HG02798 (cell line): ENCODE measurements at regions not wholly inside any gene's neighbourhood (a gene's known extent, or its start where the extent isn't known, plus 50 kb on each side); places are given as distances from the start of the nearest gene placed in this dataset.

Experiments used
- ATAC-seq: cut with Tn5 transposase; IDR thresholded peaks from one replicate; pipeline ENCODE4 v1.9.1; 2021; ENCODE audit warnings: mild to moderate bottlenecking; ENCODE audit not compliant: unreplicated experiment, poor library complexity

DNA sequence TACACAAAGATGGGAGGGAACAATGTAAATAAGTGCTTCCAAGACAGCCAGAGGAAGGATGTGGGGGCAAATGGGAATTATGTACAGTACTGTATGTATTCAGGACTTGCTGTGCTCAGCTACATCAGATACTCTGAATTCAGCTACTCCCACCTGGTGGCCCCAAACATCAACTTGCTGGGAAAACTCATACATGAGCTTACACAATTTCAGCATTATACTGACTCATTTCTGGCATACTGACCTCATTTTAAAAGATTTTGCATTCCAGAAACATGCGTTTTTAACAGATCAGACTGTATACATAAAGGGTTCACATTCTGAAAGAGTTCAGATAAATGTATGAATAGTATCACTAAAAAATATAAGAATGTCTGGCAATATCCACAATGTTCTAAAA lies 59.7 kb downstream of the GPX5 start:
- no peak for ATAC-seq

DNA sequence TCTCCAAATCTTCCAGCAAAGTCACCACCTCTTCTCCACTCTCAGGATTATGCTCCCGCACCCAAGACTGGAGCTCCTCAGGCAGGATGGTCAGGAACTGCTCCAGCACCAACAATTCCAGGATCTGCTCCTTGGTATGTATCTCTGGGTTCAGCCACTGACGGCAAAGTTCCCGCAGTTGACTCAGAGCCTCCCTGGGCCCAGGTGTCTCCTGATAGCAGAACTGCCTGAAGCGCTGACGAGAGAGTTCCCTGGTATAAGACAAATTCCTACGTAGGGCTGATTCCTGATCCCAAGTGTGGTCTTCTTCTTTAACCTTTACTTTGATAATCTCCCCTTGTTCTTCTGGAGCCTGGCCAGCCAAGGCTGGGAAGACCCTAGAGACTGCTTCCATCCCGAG lies 60.6 kb downstream of the GPX5 start:
- ATAC-seq = no peak

- ATAC-seq = peak; percentile 89
Observed at GRCh38 chr6:28586962-28587745, 61.5 kb downstream of the GPX5 start.

- ATAC-seq = no peak
Observed at GRCh38 chr6:28587746-28588075, 62.0 kb downstream of the GPX5 start.

GRCh38 chr6:28588666-28589065 lies 63.0 kb downstream of the GPX5 start:
- no peak for ATAC-seq

DNA sequence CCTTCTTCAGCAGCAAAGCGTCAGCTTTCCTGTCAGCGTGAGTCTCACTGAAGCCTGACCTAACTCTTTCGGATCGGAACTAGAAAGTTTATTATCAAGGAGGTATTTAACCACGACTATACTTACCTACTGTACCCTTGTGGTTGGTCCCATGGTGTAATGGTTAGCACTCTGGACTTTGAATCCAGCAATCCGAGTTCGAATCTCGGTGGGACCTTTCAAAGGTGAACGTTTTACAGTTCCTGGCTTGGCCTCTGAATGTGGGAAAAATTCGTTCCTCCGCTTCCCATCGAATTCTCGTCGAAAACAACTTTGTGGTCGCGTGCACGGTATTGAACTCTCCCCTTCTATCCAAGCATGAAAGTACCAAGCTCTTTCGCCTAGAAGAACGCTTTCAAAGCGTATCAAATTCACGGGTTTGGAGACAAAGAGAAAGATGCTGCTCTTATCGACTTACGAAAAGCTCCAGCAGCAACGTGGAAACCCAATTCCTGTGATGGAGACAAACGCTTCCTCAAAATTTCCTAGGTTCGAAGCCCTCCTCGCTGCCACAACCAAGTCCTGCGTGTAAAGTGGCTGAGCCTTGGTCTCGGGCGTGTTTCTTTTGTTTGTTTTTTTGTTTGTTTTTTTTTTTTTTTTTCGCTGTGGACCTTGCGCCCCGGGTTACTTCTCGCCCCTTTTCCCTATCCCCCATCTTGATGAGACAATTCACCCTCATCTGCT lies 63.7 kb downstream of the GPX5 start:
- peak; percentile 33 for ATAC-seq

- ATAC-seq = no peak
Observed at GRCh38 chr6:28589957-28590349, 64.3 kb downstream of the GPX5 start.

- no peak for ATAC-seq
Observed at GRCh38 chr6:28597217-28597835, 71.6 kb downstream of the GPX5 start.

- ATAC-seq = no peak
Observed at GRCh38 chr6:28597924-28598722, 72.4 kb downstream of the GPX5 start.

DNA sequence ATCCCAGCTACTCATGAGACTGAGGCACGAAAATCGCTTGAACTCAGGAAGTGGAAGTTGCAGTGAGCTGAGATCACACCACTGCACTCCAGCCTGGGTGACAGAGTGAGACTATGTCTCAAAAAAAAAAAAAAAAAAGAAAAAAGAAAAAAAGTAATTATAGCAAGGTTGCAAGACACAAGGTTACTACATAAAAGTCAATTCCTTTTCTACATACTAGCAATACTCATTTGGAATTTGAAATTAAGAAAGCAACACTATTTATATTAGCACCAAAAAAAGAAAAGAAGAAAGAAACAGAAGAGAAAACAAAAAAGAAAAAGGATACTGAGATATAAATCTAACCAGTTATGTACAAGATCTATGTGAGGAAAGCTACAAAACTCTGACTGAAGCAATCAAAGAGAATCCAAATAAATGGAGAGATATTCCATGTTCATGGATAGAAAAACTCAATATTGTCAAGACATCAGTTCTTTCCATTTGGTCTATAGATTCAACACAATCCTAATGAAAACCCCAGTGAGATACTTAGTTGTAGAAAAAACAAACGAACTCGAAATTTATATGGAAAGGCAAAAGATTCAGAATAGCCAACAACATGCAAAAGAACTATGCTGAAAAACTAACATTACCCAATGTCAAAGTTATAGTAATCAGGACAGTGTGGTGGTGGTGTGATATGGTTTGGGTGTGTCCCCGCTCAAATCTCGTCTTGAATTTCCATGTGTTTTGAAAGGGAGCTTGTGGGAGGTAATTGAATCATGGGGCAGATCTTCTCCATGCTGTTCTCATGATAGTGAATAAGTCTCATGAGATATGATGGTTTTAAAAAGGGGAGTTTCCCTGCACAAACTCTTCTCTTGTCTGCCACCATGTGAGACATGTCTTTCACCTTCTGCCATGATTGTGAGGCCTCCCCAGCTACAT lies 73.3 kb downstream of the GPX5 start:
- no peak for ATAC-seq

GRCh38 chr6:28600245-28600644 lies 74.6 kb downstream of the GPX5 start:
- ATAC-seq = no peak

GRCh38 chr6:28603891-28604290 lies 78.2 kb downstream of the GPX5 start:
- ATAC-seq = no peak

DNA sequence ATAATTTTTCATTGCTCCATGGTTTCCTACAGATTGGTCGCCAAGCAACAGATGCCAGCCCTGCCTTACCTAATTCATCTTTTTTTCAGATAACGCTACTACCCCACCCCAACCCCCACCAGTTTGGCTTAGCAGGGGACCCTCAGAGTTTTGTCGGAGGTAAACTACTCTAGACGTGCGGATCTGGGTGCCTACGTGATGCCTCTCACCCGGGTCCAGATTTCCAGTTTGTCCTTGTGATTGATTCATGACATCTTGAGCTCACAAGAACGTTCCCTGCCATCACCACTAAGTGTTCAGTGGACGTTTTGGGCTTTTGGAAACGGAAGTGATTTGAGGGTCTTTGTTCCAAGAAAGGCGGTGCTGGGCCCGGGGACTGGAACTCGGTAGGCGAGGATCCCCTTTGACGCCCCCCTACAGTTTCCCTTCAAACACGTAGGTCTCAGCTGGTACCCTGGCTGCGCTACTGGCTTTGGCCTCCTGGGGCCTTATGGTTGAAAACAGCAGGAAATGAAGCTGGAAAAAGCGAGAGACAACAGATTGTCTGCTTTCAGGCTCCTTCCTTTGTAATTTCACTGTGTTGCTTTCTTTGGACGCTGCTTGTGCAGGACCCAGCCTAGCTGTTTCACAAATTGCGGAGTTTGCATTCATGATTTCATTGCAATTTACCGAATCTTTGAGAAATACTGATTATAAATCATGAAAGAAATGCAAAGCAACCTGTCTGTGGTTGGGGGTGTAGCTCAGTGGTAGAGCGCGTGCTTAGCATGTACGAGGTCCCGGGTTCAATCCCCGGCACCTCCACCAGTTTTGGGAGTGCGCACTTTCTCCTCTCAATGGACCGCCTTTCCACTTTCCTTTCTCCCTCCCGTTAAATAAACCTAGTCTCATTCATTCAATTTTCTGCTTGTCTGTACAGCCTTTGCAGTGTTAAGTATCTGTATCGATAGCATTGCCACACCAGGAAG lies 81.0 kb downstream of the GPX5 start:
- ATAC-seq = peak; percentile 42

GRCh38 chr6:28607990-28608389 lies 82.3 kb downstream of the GPX5 start:
- ATAC-seq = no peak

DNA sequence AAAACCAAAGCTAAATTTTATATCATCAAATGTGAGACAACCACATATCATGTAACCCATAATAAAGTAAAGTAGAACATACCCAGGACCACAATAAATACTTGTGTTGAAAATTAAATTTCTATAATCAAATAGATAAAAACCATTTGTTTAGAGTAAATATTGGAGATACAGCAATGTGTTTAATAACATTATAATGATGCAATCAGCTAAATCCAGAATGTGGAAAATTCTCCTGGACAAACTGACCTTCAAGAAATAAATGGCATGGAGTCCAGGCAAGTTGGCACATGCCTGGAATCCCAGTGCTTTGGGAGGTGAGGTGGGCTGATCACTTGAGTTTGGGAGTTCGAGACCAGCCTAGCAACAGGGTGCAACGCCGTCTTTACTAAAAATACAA lies 84.0 kb downstream of the GPX5 start:
- ATAC-seq = no peak

- ATAC-seq = no peak
Observed at GRCh38 chr6:28615616-28615954, 89.9 kb downstream of the GPX5 start.

- ATAC-seq = no peak
Observed at GRCh38 chr6:28615955-28616747, 90.5 kb downstream of the GPX5 start.
